H1 (cell line): ENCODE measurements at regions not wholly inside any gene's neighbourhood (a gene's known extent, or its start where the extent isn't known, plus 50 kb on each side); places are given as distances from the start of the nearest gene placed in this dataset.

Experiments
- CTCF ChIA-PET: fragments of 300-600 bp; sonication (Branson Sonifier 250); formaldehyde crosslinking; loops from one replicate; lab custom pipeline; 2021; ENCODE audit not compliant: partially characterized antibody; lab: Charles Lee
- POLR2A ChIA-PET: fragments of 300-600 bp; sonication (Branson Sonifier 250); formaldehyde crosslinking; loops from one replicate; lab custom pipeline; 2021; ENCODE audit warnings: inconsistent platforms; ENCODE audit not compliant: partially characterized antibody; lab: Charles Lee
- DNase-seq, 2 experiments: peaks; one replicate each; pipeline versions ENCODE4 v3.0.0 to v3.0.0-alpha.2; 2010 to 2022; ENCODE audit warnings: low spot score in 2 of 2, low read depth in 1 of 2, mixed read lengths in 1 of 2
- FAIRE-seq: peaks from 2 replicates; lab custom pipeline; 2011; peaks lifted over from hg19 to GRCh38; lab: Jason Lieb, UNC
- H2AFZ ChIP-seq: 2 replicates; pipeline ENCODE4 v1.8.1; 2012; ENCODE audit warnings: low read length, inconsistent platforms
- H2AK5ac ChIP-seq: 2 replicates; pipeline ENCODE4 v1.6.1; 2013; ENCODE audit warnings: low read depth, low read length
- H2BK120ac ChIP-seq: replicated peaks from 2 replicates; pipeline ENCODE3; 2013; ENCODE audit warnings: low read depth, low read length, inconsistent platforms
- H2BK12ac ChIP-seq: 2 replicates; pipeline ENCODE4 v1.6.1; 2013; ENCODE audit warnings: low read depth, low read length
- H2BK15ac ChIP-seq: 2 replicates; pipeline ENCODE4 v1.6.1; 2013; ENCODE audit warnings: low read length
- H2BK20ac ChIP-seq: 2 replicates; pipeline ENCODE4 v1.6.1; 2013; ENCODE audit warnings: low read length
- H2BK5ac ChIP-seq: 2 replicates; pipeline ENCODE4 v1.6.1; 2013; ENCODE audit warnings: low read depth, low read length
- H3K14ac ChIP-seq: 2 replicates; pipeline ENCODE4 v1.6.1; 2013; ENCODE audit warnings: inconsistent platforms; ENCODE audit not compliant: insufficient read length
- H3K18ac ChIP-seq: 2 replicates; pipeline ENCODE4 v1.6.1; 2013; ENCODE audit warnings: low read length; ENCODE audit errors: extremely low read depth
- H3K23ac ChIP-seq: 2 replicates; pipeline ENCODE4 v1.6.1; 2013; ENCODE audit warnings: inconsistent platforms; ENCODE audit not compliant: insufficient read length
- H3K23me2 ChIP-seq: 2 replicates; pipeline ENCODE4 v1.6.1; 2013; ENCODE audit warnings: low read depth, low read length
- H3K27ac ChIP-seq: 2 replicates; pipeline ENCODE4 v1.6.1; 2011; ENCODE audit warnings: low read depth, low read length, inconsistent platforms
- H3K27me3 ChIP-seq, 4 experiments: replicated peaks in 1 of 4; 1 replicate in 1 of 4; 2 replicates in 3 of 4; pipeline versions ENCODE4 v1.6.1 to v1.8.1; 2011 to 2013; ENCODE audit warnings: low read length in 3 of 4, mild to moderate bottlenecking in 3 of 4, inconsistent platforms in 2 of 4, mixed read lengths in 2 of 4, moderate library complexity in 1 of 4; ENCODE audit not compliant: control insufficient read depth in 3 of 4, insufficient read depth in 3 of 4; ENCODE audit errors: extremely low read depth in 1 of 4
- H3K36me3 ChIP-seq, 4 experiments: 2 replicates each; pipeline versions ENCODE4 v1.6.1 to v1.8.1; 2011 to 2013; ENCODE audit warnings: mild to moderate bottlenecking in 4 of 4, low read length in 3 of 4, moderate library complexity in 2 of 4, control low read depth in 1 of 4, inconsistent platforms in 1 of 4; ENCODE audit not compliant: insufficient read depth in 4 of 4, control insufficient read depth in 2 of 4
- H3K4ac ChIP-seq: replicated peaks from 2 replicates; pipeline ENCODE3; 2013; ENCODE audit warnings: low read length, low read depth, mixed read lengths, inconsistent platforms; ENCODE audit not compliant: insufficient read length
- H3K4me1 ChIP-seq, 4 experiments: replicated peaks in 1 of 4; 1 replicate in 1 of 4; 2 replicates in 3 of 4; pipeline versions ENCODE4 v1.6.1 to v1.8.1; 2011 to 2013; ENCODE audit warnings: low read length in 3 of 4, inconsistent platforms in 2 of 4, mixed read lengths in 1 of 4; ENCODE audit not compliant: insufficient read depth in 4 of 4, control insufficient read depth in 3 of 4
- H3K4me2 ChIP-seq, 2 experiments: 2 replicates each; pipeline versions ENCODE4 v1.6.1 to v1.8.1; 2011 to 2013; ENCODE audit warnings: low read depth in 2 of 2, low read length in 2 of 2, control low read depth in 1 of 2, inconsistent platforms in 1 of 2, mild to moderate bottlenecking in 1 of 2; ENCODE audit not compliant: insufficient read depth in 1 of 2
- H3K4me3 ChIP-seq, 4 experiments: fragments of 200-600, 300-600 bp in 1 of 4; sonication (generic), shearing (Covaris generic), sonication (Bioruptor Twin) in 1 of 4; 2 replicates each; pipeline versions ENCODE4 v1.5.1 to v1.8.1; 2011 to 2016; ENCODE audit warnings: low read length in 4 of 4, low read depth in 3 of 4, control low read depth in 2 of 4, inconsistent platforms in 2 of 4, mild to moderate bottlenecking in 2 of 4, mixed read lengths in 1 of 4, moderate library complexity in 1 of 4; ENCODE audit not compliant: insufficient read depth in 2 of 4; ENCODE audit errors: extremely low read depth in 1 of 4
- H3K56ac ChIP-seq: replicated peaks from 2 replicates; pipeline ENCODE3; 2013; ENCODE audit warnings: low read depth, mild to moderate bottlenecking, mixed read lengths, low read length, inconsistent platforms; ENCODE audit not compliant: insufficient read length
- H3K79me1 ChIP-seq: 2 replicates; pipeline ENCODE4 v1.6.1; 2013; ENCODE audit warnings: low read depth, low read length, control low read depth
- H3K79me2 ChIP-seq, 2 experiments: 2 replicates each; pipeline versions ENCODE4 v1.6.1 to v1.8.1; 2012 to 2013; ENCODE audit warnings: low read length in 2 of 2, mild to moderate bottlenecking in 2 of 2, inconsistent platforms in 1 of 2; ENCODE audit not compliant: insufficient read depth in 2 of 2, control insufficient read depth in 1 of 2
- H3K9ac ChIP-seq, 4 experiments: replicated peaks in 1 of 4; 1 replicate in 1 of 4; 2 replicates in 3 of 4; pipeline versions ENCODE4 v1.6.1 to v1.8.1; 2011 to 2013; ENCODE audit warnings: low read depth in 3 of 4, low read length in 3 of 4, control low read depth in 2 of 4, mild to moderate bottlenecking in 2 of 4, moderate library complexity in 2 of 4, inconsistent platforms in 1 of 4; ENCODE audit errors: extremely low read depth in 1 of 4
- H3K9me3 ChIP-seq, 2 experiments: 2 replicates each; pipeline versions ENCODE4 v1.6.1 to v1.8.1; 2012 to 2013; ENCODE audit warnings: mild to moderate bottlenecking in 2 of 2, moderate library complexity in 2 of 2, control low read depth in 1 of 2, inconsistent platforms in 1 of 2, low read depth in 1 of 2, low read length in 1 of 2, mixed read lengths in 1 of 2; ENCODE audit not compliant: insufficient read depth in 2 of 2
- H4K20me1 ChIP-seq, 2 experiments: replicated peaks in 1 of 2; 2 replicates each; pipeline versions ENCODE3 to v1.8.1; 2011 to 2013; ENCODE audit warnings: inconsistent platforms in 2 of 2, low read length in 2 of 2, mild to moderate bottlenecking in 1 of 2; ENCODE audit not compliant: insufficient read depth in 2 of 2, control insufficient read depth in 1 of 2
- H4K5ac ChIP-seq: 2 replicates; pipeline ENCODE4 v1.6.1; 2013; ENCODE audit warnings: low read length, low read depth, mixed read lengths, inconsistent platforms; ENCODE audit not compliant: insufficient read length
- H4K8ac ChIP-seq: 2 replicates; pipeline ENCODE4 v1.8.0; 2013; ENCODE audit warnings: mild to moderate bottlenecking, moderate library complexity, low read length, inconsistent platforms; ENCODE audit not compliant: insufficient read depth; ENCODE audit errors: extremely low read depth
- H4K91ac ChIP-seq: replicated peaks from 2 replicates; pipeline ENCODE3; 2013; ENCODE audit warnings: low read length, mixed read lengths, inconsistent platforms; ENCODE audit not compliant: insufficient read length
- ASH2L ChIP-seq: fragments of 200-600, 300-600 bp; sonication (generic); IDR thresholded peaks from one replicate; pipeline ENCODE4 v1.7.1; 2017; ENCODE audit warnings: low read length
- BACH1 ChIP-seq: IDR thresholded peaks from 2 replicates; pipeline ENCODE4 v1.6.1; 2012; ENCODE audit warnings: low read length, improper control_type of control experiment
- CEBPB ChIP-seq: IDR thresholded peaks from 2 replicates; pipeline ENCODE4 v1.6.1; 2012; ENCODE audit warnings: low read depth, low read length
- CREB1 ChIP-seq: IDR thresholded peaks from 2 replicates; pipeline ENCODE4 v1.6.1; 2012; ENCODE audit warnings: inconsistent platforms
- GABPA ChIP-seq: IDR thresholded peaks from 2 replicates; pipeline ENCODE4 v1.6.1; 2011; ENCODE audit warnings: mild to moderate bottlenecking, low read length, moderate library complexity, borderline replicate concordance; ENCODE audit not compliant: insufficient read depth
- GTF2F1 ChIP-seq: IDR thresholded peaks from 2 replicates; pipeline ENCODE4 v1.6.1; 2012; ENCODE audit warnings: low read depth, low read length, improper control_type of control experiment, borderline replicate concordance
- HDAC2 ChIP-seq, 2 experiments: fragments of 300-600 bp in 1 of 2; sonication (generic) in 1 of 2; IDR thresholded peaks; 2 replicates each; pipeline ENCODE4 v1.6.1; 2011 to 2012; ENCODE audit warnings: low read depth in 2 of 2, low read length in 2 of 2, mild to moderate bottlenecking in 2 of 2, moderate library complexity in 2 of 2, borderline replicate concordance in 1 of 2, inconsistent platforms in 1 of 2
- JUND ChIP-seq: IDR thresholded peaks from 2 replicates; pipeline ENCODE4 v1.6.1; 2011; ENCODE audit warnings: mild to moderate bottlenecking, improper control_type of control experiment, low read length
- MAFK ChIP-seq: IDR thresholded peaks from 2 replicates; pipeline ENCODE4 v1.6.1; 2012; ENCODE audit warnings: low read depth, mild to moderate bottlenecking, improper control_type of control experiment, low read length
- PHF8 ChIP-seq: fragments of 200-600 bp; sonication (generic); conservative IDR thresholded peaks from 2 replicates; pipeline ENCODE4 v1.7.1; 2012; ENCODE audit warnings: low read depth, mild to moderate bottlenecking, inconsistent platforms, low read length, moderate library complexity
- POLR2A ChIP-seq, 2 experiments: IDR thresholded peaks; 1 replicate in 1 of 2; 2 replicates in 1 of 2; pipeline ENCODE4 v1.6.1; 2011; ENCODE audit warnings: low read depth in 2 of 2, low read length in 2 of 2, mild to moderate bottlenecking in 2 of 2; ENCODE audit errors: control extremely low read depth in 1 of 2
- POLR2AphosphoS5 ChIP-seq: IDR thresholded peaks from 2 replicates; pipeline ENCODE4 v1.6.1; 2011; ENCODE audit warnings: low read depth, low read length
- RFX5 ChIP-seq: IDR thresholded peaks from 2 replicates; pipeline ENCODE4 v1.6.1; 2011; ENCODE audit warnings: low read depth, low read length, improper control_type of control experiment, borderline replicate concordance
- SIN3A ChIP-seq, 2 experiments: IDR thresholded peaks in 1 of 2; conservative IDR thresholded peaks in 1 of 2; 2 replicates each; pipeline ENCODE4 v1.6.1; 2011 to 2012; ENCODE audit warnings: low read length in 2 of 2, improper control_type of control experiment in 1 of 2, low read depth in 1 of 2, mild to moderate bottlenecking in 1 of 2
- SP4 ChIP-seq: IDR thresholded peaks from 2 replicates; pipeline ENCODE4 v1.6.1; 2012; ENCODE audit warnings: low read length, inconsistent platforms
- SRF ChIP-seq: IDR thresholded peaks from 2 replicates; pipeline ENCODE4 v1.6.1; 2011; ENCODE audit warnings: mild to moderate bottlenecking, low read depth, low read length, moderate library complexity
- ZNF274 ChIP-seq: IDR thresholded peaks from 2 replicates; pipeline ENCODE4 v1.7.0; 2012; ENCODE audit warnings: low read length, borderline replicate concordance; ENCODE audit errors: extremely low read depth
- WGBS, 2 experiments: shearing (Covaris generic) in 1 of 2; methylation state at CpG; one replicate each; pipeline versions ENCODE4 v1.1.6 to v1.1.7; 2013 to 2015; ENCODE audit warnings: low lambda C conversion rate in 2 of 2, mixed read lengths in 2 of 2, inconsistent platforms in 1 of 2, low coverage in 1 of 2, missing lambda C conversion rate in 1 of 2; ENCODE audit not compliant: insufficient replicate concordance in 2 of 2, insufficient coverage in 1 of 2, insufficient read length in 1 of 2; ENCODE audit errors: extremely low coverage in 1 of 2, missing lambda C conversion rate in 1 of 2; 5-methylcytosine and 5-hydroxymethylcytosine counted together

DNA sequence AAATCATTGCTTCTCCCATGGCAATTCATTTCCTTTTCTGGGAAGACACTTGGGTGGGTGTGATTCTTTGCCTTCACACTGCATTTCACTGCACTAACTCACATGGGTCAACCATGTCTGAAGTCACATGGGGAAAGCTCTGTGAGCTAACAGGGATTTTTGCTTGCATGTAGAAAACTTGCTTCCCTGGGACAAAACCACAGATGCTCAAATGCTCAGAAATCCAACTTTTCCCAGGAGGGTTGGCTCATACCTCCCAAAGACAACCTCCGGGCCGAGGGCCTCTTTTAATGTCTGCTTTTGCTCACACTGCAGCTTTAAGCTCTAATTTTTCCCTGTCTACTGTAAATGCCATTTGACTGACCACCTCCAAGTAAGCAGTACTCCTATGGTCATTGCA, 1695.2 kb downstream of the STIM2 start:
- no peaks in the 10 kb centered on the region for H3K79me1 ChIP-seq
- no peak overlapping the region for H3K23ac ChIP-seq
- H2BK15ac ChIP-seq: no peak overlapping the region
- no peak overlapping the region for H2BK20ac ChIP-seq
- H2BK120ac ChIP-seq: no peak overlapping the region
- no peak for FAIRE-seq
- no peak overlapping the region for H3K4ac ChIP-seq
- H3K27ac ChIP-seq: no peak overlapping the region
- no peak overlapping the region for H4K91ac ChIP-seq
- CTCF ChIA-PET: interaction anchor here (1.3 kb wide), 1 partner anchor 871 kb away, joined by 4 read pairs; no protein-coding TSS in a partner anchor
- H4K20me1 ChIP-seq: no peaks in the 10 kb centered on the region
- H3K36me3 ChIP-seq: no peaks in the 10 kb centered on the region
- H2AFZ ChIP-seq: no peak overlapping the region
- no peak overlapping the region for H3K9ac ChIP-seq
- no peak overlapping the region for H4K5ac ChIP-seq
- no peaks in the 10 kb centered on the region for H3K9me3 ChIP-seq
- H3K14ac ChIP-seq: no peak overlapping the region
- no peaks in the 10 kb centered on the region for H3K4me1 ChIP-seq
- H3K23me2 ChIP-seq: no peaks in the 10 kb centered on the region
- POLR2A ChIA-PET: no interaction called here
- no peaks in the 10 kb centered on the region for H3K79me2 ChIP-seq
- H3K27me3 ChIP-seq: no peaks in the 10 kb centered on the region
- H3K4me3 ChIP-seq: no peak overlapping the region
- no peak overlapping the region for H2AK5ac ChIP-seq
- H3K56ac ChIP-seq: no peak overlapping the region
- no peak overlapping the region for H3K4me2 ChIP-seq
- H4K8ac ChIP-seq: no peak overlapping the region
- WGBS, 2 experiments: 100% methylated on average over 2 of the region's 2 CpGs; no CpG with 5 or more reads in 1 of the 2 experiments
- H2BK5ac ChIP-seq: no peak overlapping the region
- H3K18ac ChIP-seq: no peak overlapping the region
- no peak overlapping the region for H2BK12ac ChIP-seq
- no peak for DNase-seq
- no peak for TF ChIP-seq BACH1
- no peak for TF ChIP-seq GTF2F1
- TF ChIP-seq JUND: no peak
- TF ChIP-seq ASH2L: no peak
- TF ChIP-seq ZNF274: no peak
- no peak for TF ChIP-seq HDAC2 (IDR thresholded peaks at IDR 0.05; ENCODE audit: borderline replicate concordance in 1 of 2, low read depth in 2 of 2, low read length in 2 of 2)
- no peak for TF ChIP-seq MAFK
- TF ChIP-seq SIN3A (conservative IDR thresholded peaks at IDR 0.05 in 1 of 2, IDR thresholded peaks at IDR 0.05 in 1 of 2; ENCODE audit: low read depth in 1 of 2, low read length in 2 of 2): no peak
- TF ChIP-seq GABPA: no peak
- TF ChIP-seq CREB1: no peak
- TF ChIP-seq SP4: no peak
- no peak for TF ChIP-seq POLR2A (IDR thresholded peaks at IDR 0.05; ENCODE audit: control extremely low read depth in 1 of 2, low read depth in 2 of 2, low read length in 2 of 2)
- no peak for TF ChIP-seq PHF8
- no peak for TF ChIP-seq POLR2AphosphoS5
- no peak for TF ChIP-seq SRF
- no peak for TF ChIP-seq CEBPB
- no peak for TF ChIP-seq RFX5
